PC-3 (cell line): ENCODE measurements at regions not wholly inside any gene's neighbourhood (a gene's known extent, or its start where the extent isn't known, plus 50 kb on each side); places are given as distances from the start of the nearest gene placed in this dataset.

Source experiments
- EZH2 ChIP-seq: fragments of 300-600 bp; sonication (generic); IDR thresholded peaks from one replicate; pipeline ENCODE4 v1.6.1; 2017; ENCODE audit warnings: antibody characterized with exemption, mild to moderate bottlenecking, low read length; ENCODE audit not compliant: unreplicated experiment
- EZH2phosphoT487 ChIP-seq: fragments of 300-600 bp; sonication (generic); IDR thresholded peaks from 2 replicates; pipeline ENCODE4 v1.6.1; 2018; ENCODE audit warnings: mild to moderate bottlenecking, antibody characterized with exemption, low read length, borderline replicate concordance
- TF ChIP-seq, protein P1 (sequence below): fragments of 300-600 bp; sonication (generic); conservative IDR thresholded peaks from 2 replicates; pipeline ENCODE4 v1.5.1; 2017; ENCODE audit warnings: antibody characterized with exemption, low read depth, mild to moderate bottlenecking, low read length

DNA sequence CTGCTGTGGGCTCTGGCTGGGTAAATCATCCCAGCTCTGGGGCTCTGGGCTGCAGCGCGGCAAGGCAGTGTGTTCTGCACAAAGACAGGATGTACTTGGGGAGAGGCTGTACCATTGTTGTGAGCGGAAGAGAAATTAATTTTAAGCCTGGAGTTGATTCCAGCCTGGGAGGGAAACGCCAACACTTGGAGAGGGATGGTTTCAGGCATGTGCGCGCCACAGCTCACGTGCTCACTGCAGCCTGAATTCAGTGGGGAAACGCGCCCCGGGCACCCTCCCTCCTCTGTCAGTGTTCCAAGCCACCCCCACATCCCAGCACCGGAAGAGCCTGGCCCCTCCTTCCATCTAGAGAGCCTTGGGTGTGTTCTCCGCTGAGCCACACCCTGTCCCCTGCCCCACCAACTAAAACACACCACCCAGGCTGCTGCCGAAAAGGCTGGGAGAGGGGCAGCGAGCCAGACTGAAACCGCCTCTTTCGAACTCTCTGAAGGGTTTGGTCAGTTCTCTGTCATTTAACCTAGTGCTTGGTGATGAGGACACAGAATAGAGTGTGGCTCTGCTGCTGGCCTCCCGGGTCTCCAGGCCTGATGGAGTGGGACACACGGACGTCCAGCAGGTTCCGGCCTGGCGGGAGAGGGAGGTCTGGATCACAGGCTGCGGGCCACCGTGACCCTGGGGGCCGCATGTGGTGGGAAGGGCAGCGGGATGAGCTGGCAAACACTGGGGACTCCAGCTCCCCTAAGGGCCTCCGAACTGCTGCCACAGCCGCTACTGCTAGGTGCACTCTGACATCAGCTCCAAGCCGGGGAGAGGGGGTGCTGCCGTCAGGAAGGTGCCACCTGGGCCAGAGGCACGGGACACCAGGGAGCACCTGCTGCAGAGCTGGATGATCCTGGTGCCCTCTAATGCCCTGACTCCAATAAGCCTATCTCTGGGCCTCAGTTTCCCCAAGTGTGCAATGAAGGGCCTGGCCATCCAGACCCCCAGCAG is 230.8 kb downstream of the CTTN start:
- TF ChIP-seq, protein P1, sequence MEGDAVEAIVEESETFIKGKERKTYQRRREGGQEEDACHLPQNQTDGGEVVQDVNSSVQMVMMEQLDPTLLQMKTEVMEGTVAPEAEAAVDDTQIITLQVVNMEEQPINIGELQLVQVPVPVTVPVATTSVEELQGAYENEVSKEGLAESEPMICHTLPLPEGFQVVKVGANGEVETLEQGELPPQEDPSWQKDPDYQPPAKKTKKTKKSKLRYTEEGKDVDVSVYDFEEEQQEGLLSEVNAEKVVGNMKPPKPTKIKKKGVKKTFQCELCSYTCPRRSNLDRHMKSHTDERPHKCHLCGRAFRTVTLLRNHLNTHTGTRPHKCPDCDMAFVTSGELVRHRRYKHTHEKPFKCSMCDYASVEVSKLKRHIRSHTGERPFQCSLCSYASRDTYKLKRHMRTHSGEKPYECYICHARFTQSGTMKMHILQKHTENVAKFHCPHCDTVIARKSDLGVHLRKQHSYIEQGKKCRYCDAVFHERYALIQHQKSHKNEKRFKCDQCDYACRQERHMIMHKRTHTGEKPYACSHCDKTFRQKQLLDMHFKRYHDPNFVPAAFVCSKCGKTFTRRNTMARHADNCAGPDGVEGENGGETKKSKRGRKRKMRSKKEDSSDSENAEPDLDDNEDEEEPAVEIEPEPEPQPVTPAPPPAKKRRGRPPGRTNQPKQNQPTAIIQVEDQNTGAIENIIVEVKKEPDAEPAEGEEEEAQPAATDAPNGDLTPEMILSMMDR, result no peak
- TF ChIP-seq EZH2 (no peak), EZH2phosphoT487 (no peak)
